H1 (cell line): ENCODE measurements at regions not wholly inside any gene's neighbourhood (a gene's known extent, or its start where the extent isn't known, plus 50 kb on each side); places are given as distances from the start of the nearest gene placed in this dataset.

Experiments used
- E2F6 ChIP-seq: IDR thresholded peaks from 2 replicates; pipeline ENCODE4 v1.6.1; 2012; ENCODE audit warnings: inconsistent platforms
- EP300 ChIP-seq, 2 experiments: IDR thresholded peaks; 1 replicate in 1 of 2; 2 replicates in 1 of 2; pipeline ENCODE4 v1.6.1; 2011 to 2012; ENCODE audit warnings: low read depth in 2 of 2, low read length in 2 of 2, mild to moderate bottlenecking in 2 of 2, borderline replicate concordance in 1 of 2, inconsistent platforms in 1 of 2, moderate library complexity in 1 of 2
- JUND ChIP-seq: IDR thresholded peaks from 2 replicates; pipeline ENCODE4 v1.6.1; 2011; ENCODE audit warnings: mild to moderate bottlenecking, improper control_type of control experiment, low read length
- SIN3A ChIP-seq, 2 experiments: IDR thresholded peaks in 1 of 2; conservative IDR thresholded peaks in 1 of 2; 2 replicates each; pipeline ENCODE4 v1.6.1; 2011 to 2012; ENCODE audit warnings: low read length in 2 of 2, improper control_type of control experiment in 1 of 2, low read depth in 1 of 2, mild to moderate bottlenecking in 1 of 2
- SIRT6 ChIP-seq: IDR thresholded peaks from one replicate; pipeline ENCODE4 v1.7.1; 2012; ENCODE audit warnings: low read length, inconsistent platforms

- no peak for TF ChIP-seq JUND
- TF ChIP-seq E2F6: no peak
- no peak for TF ChIP-seq SIN3A (conservative IDR thresholded peaks at IDR 0.05 in 1 of 2, IDR thresholded peaks at IDR 0.05 in 1 of 2; ENCODE audit: low read depth in 1 of 2, low read length in 2 of 2)
- TF ChIP-seq SIRT6: no peak
- TF ChIP-seq EP300 (IDR thresholded peaks at IDR 0.05; ENCODE audit: borderline replicate concordance in 1 of 2, low read depth in 2 of 2, low read length in 2 of 2): no peak
Observed at GRCh38 chr4:155072417-155072816, 136.0 kb upstream of the NPY2R start (continued).
